ENCODE measurements at regions not wholly inside any gene's neighbourhood (a gene's known extent, or its start where the extent isn't known, plus 50 kb on each side); places are given as distances from the start of the nearest gene placed in this dataset.
A peak's percentile ranks its signal among the peaks of the same experiment; 100 is the strongest.

DNA sequence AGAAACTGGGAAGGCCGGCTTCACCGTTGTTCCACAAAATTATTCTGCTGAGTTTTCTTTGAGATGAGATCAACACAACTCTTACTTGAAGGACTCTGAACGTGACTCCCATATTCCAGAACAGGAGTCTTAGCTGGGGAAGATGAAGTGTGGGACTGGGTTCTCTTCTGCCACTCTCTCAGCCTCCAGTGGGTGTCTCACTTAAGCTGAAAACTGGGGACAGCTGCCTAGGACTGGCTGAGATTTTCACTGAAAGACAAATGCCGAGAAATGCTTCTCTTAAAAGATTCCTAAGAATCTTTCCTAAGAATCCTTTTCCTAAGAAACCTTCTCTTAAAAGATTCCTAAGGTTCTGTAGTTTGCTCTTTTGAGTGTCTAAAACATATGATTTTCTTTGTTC lies 156.6 kb upstream of the LHCGR start:
- no peak for DNase-seq (ENCODE audit: low read depth)
- TF ChIP-seq, protein P1, sequence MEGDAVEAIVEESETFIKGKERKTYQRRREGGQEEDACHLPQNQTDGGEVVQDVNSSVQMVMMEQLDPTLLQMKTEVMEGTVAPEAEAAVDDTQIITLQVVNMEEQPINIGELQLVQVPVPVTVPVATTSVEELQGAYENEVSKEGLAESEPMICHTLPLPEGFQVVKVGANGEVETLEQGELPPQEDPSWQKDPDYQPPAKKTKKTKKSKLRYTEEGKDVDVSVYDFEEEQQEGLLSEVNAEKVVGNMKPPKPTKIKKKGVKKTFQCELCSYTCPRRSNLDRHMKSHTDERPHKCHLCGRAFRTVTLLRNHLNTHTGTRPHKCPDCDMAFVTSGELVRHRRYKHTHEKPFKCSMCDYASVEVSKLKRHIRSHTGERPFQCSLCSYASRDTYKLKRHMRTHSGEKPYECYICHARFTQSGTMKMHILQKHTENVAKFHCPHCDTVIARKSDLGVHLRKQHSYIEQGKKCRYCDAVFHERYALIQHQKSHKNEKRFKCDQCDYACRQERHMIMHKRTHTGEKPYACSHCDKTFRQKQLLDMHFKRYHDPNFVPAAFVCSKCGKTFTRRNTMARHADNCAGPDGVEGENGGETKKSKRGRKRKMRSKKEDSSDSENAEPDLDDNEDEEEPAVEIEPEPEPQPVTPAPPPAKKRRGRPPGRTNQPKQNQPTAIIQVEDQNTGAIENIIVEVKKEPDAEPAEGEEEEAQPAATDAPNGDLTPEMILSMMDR (conservative IDR thresholded peaks at IDR 0.05; ENCODE audit: low read depth, low read length): peak; percentile 27
- H3K4me3 ChIP-seq (ENCODE audit: low read depth, low read length): no peak overlapping the region

DNA sequence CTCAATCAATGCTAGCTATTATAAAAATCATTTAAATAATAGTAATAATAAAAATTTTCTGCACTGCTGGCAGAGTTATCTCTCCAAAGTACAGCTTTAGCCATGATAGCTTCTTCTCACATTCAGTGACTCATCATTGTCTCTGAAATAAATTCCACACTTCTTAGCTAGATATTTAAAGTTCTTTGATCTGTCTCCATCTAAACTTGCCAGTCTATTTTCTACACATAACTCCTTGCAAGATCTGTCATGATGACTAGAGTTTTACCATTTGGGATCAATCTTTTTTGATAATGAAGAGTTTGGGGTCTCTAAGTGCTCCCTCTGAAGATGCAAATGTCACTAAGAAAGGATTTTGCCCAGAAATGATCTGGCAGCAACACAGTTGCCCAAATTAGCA lies 155.4 kb upstream of the LHCGR start:
- DNase-seq (ENCODE audit: low read depth): no peak
- TF ChIP-seq, protein P1 (conservative IDR thresholded peaks at IDR 0.05; ENCODE audit: low read depth, low read length): no peak
- no peak overlapping the region for H3K4me3 ChIP-seq (ENCODE audit: low read depth, low read length)

DNA sequence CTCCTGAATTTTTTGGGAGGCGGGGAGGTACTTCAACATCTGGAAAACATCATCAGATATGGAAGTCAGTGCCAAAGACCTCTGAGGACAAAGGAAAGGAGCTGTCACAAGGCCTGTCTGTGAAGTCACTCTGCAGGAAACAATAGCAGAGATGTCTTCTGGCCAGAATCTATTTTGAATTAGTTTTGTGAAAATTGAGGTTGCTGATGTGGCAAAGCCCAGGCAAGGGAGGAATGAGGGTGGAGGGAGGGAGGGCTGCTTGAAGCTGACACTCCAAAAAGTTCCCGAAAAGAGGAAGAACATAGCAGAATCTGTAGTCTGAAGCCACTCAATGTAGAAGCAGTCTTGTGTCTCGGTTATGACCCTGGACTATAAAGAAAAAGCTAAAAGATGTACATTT lies 151.1 kb upstream of the LHCGR start:
- TF ChIP-seq, protein P1 (conservative IDR thresholded peaks at IDR 0.05; ENCODE audit: low read depth, low read length): no peak
- no peak for DNase-seq (ENCODE audit: low read depth)
- no peak overlapping the region for H3K4me3 ChIP-seq (ENCODE audit: low read depth, low read length)

DNA sequence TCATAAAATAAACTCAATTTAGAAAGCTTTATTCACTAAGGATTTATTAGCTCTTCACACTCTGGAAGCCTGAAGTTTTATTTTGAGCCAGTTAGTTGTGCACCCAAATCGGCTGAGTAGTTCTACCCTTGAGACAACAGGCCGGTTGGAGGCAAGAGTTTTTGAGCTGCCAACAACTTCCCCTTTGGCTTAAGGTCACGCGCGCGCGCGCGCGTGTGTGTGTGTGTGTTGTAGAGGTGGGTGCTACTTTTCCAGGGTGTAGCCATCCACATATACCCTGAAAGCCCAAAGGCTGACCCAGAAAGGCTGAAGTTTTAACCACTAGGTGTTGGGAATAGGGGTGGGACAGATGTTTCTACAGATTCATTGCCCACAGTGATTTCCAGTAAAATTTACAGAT lies 150.2 kb upstream of the LHCGR start:
- H3K4me3 ChIP-seq (ENCODE audit: low read depth, low read length): no peak overlapping the region
- no peak for DNase-seq (ENCODE audit: low read depth)
- TF ChIP-seq, protein P1 (conservative IDR thresholded peaks at IDR 0.05; ENCODE audit: low read depth, low read length): no peak

DNA sequence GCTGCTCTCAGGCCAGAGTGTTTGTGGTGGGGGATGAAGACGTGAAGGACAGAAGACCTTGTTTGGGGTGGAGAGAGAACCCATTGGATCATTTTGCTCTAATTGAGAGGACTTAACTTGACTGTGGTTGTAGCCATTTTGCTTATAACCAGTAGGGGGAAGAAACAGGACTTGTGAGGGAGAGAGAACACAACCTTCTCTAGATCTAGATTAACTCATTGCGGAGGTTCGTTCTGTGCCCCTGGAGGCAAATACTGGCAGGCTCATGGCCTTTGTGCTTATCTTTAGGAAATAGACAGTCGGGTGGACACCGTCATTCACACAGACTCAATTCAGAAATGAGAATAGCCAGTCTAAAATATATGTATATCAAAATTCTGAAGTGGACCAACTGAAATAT lies 147.0 kb upstream of the LHCGR start:
- no peak for DNase-seq (ENCODE audit: low read depth)
- TF ChIP-seq, protein P1 (conservative IDR thresholded peaks at IDR 0.05; ENCODE audit: low read depth, low read length): no peak
- no peak overlapping the region for H3K4me3 ChIP-seq (ENCODE audit: low read depth, low read length)

DNA sequence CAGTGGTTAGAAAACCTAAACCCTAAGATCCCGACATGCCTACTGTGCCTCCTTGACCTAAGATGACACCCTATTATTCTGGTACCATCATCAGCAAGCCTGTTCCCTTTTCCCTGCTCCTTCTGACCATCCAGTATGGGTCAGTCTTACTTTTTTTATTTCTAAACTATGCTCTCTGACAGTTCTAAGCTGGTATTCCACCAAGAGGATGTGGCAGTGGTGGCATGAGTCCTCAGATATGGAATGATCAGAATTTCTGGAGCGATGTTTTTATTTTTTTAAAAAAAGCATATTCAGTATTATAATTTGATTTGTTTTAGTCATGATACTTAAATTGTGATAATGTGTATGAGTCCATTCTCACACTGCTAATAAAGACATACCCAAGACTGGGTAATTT lies 145.9 kb upstream of the LHCGR start:
- DNase-seq (ENCODE audit: low read depth): no peak
- TF ChIP-seq, protein P1 (conservative IDR thresholded peaks at IDR 0.05; ENCODE audit: low read depth, low read length): no peak
- H3K4me3 ChIP-seq (ENCODE audit: low read depth, low read length): no peak overlapping the region

DNA sequence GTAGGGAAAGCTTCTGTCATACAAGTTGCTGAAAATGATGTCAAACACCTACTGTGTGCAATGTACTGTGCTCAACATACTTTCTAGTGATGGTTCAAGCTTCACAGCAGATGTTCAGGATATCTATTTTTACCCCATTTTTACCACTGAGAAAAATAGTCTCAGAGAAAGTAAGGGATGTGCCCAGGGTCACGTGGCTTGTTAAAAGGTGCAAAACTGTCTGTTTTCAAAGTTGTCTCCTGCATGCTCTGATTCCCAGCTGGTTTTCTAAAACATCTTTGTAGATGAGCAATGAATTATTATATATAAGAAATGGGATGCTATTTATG lies 145.5 kb upstream of the LHCGR start:
- TF ChIP-seq, protein P1 (conservative IDR thresholded peaks at IDR 0.05; ENCODE audit: low read depth, low read length): no peak
- no peak overlapping the region for H3K4me3 ChIP-seq (ENCODE audit: low read depth, low read length)
- no peak for DNase-seq (ENCODE audit: low read depth)

Data from epithelial cell of proximal tubule (primary cell).